GM18858 (cell line): ENCODE measurements at regions not wholly inside any gene's neighbourhood (a gene's known extent, or its start where the extent isn't known, plus 50 kb on each side); places are given as distances from the start of the nearest gene placed in this dataset.
"Not testable (repeated sequence)": the region's sequence is repeated elsewhere in the genome, so short reads cannot be mapped to it uniquely, and the experiment has no call there.

ENCODE experiments used
- ATAC-seq: cut with Tn5 transposase; IDR thresholded peaks from one replicate; pipeline ENCODE4 v1.9.1; 2021; ENCODE audit not compliant: unreplicated experiment

GRCh38 chr1:245062741-245063305, 92.0 kb upstream of the KIF26B start:
- ATAC-seq = no peak

GRCh38 chr1:245061808-245062207, 93.0 kb upstream of the KIF26B start:
- ATAC-seq = not testable (repeated sequence)

- no peak for ATAC-seq
These were observed 94.0 kb upstream of the KIF26B start for GRCh38 chr1:245060684-245061374.

GRCh38 chr1:245059806-245060424, 94.9 kb upstream of the KIF26B start:
- ATAC-seq = no peak

GRCh38 chr1:245058882-245059281, 95.9 kb upstream of the KIF26B start:
- ATAC-seq = no peak

GRCh38 chr1:245058436-245058835, 96.3 kb upstream of the KIF26B start:
- ATAC-seq = no peak

- ATAC-seq = no peak
These were observed 97.9 kb upstream of the KIF26B start for GRCh38 chr1:245056913-245057312.

- not testable (repeated sequence) for ATAC-seq
These were observed 98.5 kb upstream of the KIF26B start for GRCh38 chr1:245056296-245056695.

GRCh38 chr1:245055752-245056151, 99.0 kb upstream of the KIF26B start:
- no peak for ATAC-seq

GRCh38 chr1:245054507-245055270, 100.1 kb upstream of the KIF26B start:
- no peak for ATAC-seq

- no peak for ATAC-seq
These were observed 100.7 kb upstream of the KIF26B start for GRCh38 chr1:245054105-245054504.

- no peak for ATAC-seq
These were observed 102.5 kb upstream of the KIF26B start for GRCh38 chr1:245052258-245052657.

- no peak for ATAC-seq
These were observed 103.2 kb upstream of the KIF26B start for GRCh38 chr1:245051349-245052221.

GRCh38 chr1:245046769-245047168, 108.0 kb upstream of the KIF26B start:
- ATAC-seq = no peak

GRCh38 chr1:245046315-245046714, 108.5 kb upstream of the KIF26B start:
- no peak for ATAC-seq

- no peak for ATAC-seq
These were observed 109.5 kb upstream of the KIF26B start for GRCh38 chr1:245045087-245045881.

- ATAC-seq = no peak
These were observed 111.2 kb upstream of the KIF26B start for GRCh38 chr1:245043611-245043940.

- no peak for ATAC-seq
These were observed 113.6 kb upstream of the KIF26B start for GRCh38 chr1:245041058-245041698.

- ATAC-seq = no peak
These were observed 115.6 kb upstream of the KIF26B start for GRCh38 chr1:245039196-245039595.

- ATAC-seq = no peak
These were observed 118.7 kb upstream of the KIF26B start for GRCh38 chr1:245036102-245036501.
